ENCODE measurements at regions not wholly inside any gene's neighbourhood (a gene's known extent, or its start where the extent isn't known, plus 50 kb on each side); places are given as distances from the start of the nearest gene placed in this dataset.
"Not testable (repeated sequence)": the region's sequence is repeated elsewhere in the genome, so short reads cannot be mapped to it uniquely, and the experiment has no call there.

- not testable (repeated sequence) for DNase-seq (ENCODE audit: low read depth in 2 of 2)
Observed at GRCh38 chr17:30644287-30644686, 167.1 kb downstream of the GOSR1 start.

GRCh38 chr17:30641428-30641827 is 164.2 kb downstream of the GOSR1 start:
- not testable (repeated sequence) for DNase-seq (ENCODE audit: low read depth in 2 of 2)

GRCh38 chr17:30639391-30639790 is 162.2 kb downstream of the GOSR1 start:
- not testable (repeated sequence) for DNase-seq (ENCODE audit: low read depth in 2 of 2)

GRCh38 chr17:30638968-30639367 is 161.8 kb downstream of the GOSR1 start:
- DNase-seq (ENCODE audit: low read depth in 2 of 2): not testable (repeated sequence)

- DNase-seq (ENCODE audit: low read depth in 2 of 2): not testable (repeated sequence)
Observed at GRCh38 chr17:30631651-30632050, 154.4 kb downstream of the GOSR1 start.

- not testable (repeated sequence) for DNase-seq (ENCODE audit: low read depth in 2 of 2)
Observed at GRCh38 chr17:30625380-30625779, 148.2 kb downstream of the GOSR1 start.

- not testable (repeated sequence) for DNase-seq (ENCODE audit: low read depth in 2 of 2)
Observed at GRCh38 chr17:30624180-30624579, 147.0 kb downstream of the GOSR1 start.

GRCh38 chr17:30609682-30610081 is 132.5 kb downstream of the GOSR1 start:
- DNase-seq (ENCODE audit: low read depth in 2 of 2): not testable (repeated sequence)

- DNase-seq (ENCODE audit: low read depth in 2 of 2): no peak
Observed at GRCh38 chr17:30605523-30605922, 128.3 kb downstream of the GOSR1 start.

GRCh38 chr17:30605027-30605426 is 127.8 kb downstream of the GOSR1 start:
- DNase-seq (ENCODE audit: low read depth in 2 of 2): no peak

- DNase-seq (ENCODE audit: low read depth in 2 of 2): not testable (repeated sequence)
Observed at GRCh38 chr17:30602396-30602795, 125.2 kb downstream of the GOSR1 start.

GRCh38 chr17:30601984-30602383 is 124.8 kb downstream of the GOSR1 start:
- DNase-seq (ENCODE audit: low read depth in 2 of 2): not testable (repeated sequence)

- DNase-seq (ENCODE audit: low read depth in 2 of 2): peak in 1 of 2 donors; percentile 30
Observed at GRCh38 chr17:30600830-30601494, 123.8 kb downstream of the GOSR1 start.

GRCh38 chr17:30600060-30600829 is 123.0 kb downstream of the GOSR1 start:
- DNase-seq (ENCODE audit: low read depth in 2 of 2): peak; percentile 32 to 78

- no peak for DNase-seq (ENCODE audit: low read depth in 2 of 2)
Observed at GRCh38 chr17:30599428-30600059, 122.3 kb downstream of the GOSR1 start.

GRCh38 chr17:30597776-30598288 is 120.6 kb downstream of the GOSR1 start:
- no peak for DNase-seq (ENCODE audit: low read depth in 2 of 2)

- DNase-seq (ENCODE audit: low read depth in 2 of 2): not testable (repeated sequence)
Observed at GRCh38 chr17:30596948-30597775, 120.0 kb downstream of the GOSR1 start.

- DNase-seq (ENCODE audit: low read depth in 2 of 2): not testable (repeated sequence)
Observed at GRCh38 chr17:30594953-30595371, 117.8 kb downstream of the GOSR1 start.

GRCh38 chr17:30594223-30594952 is 117.2 kb downstream of the GOSR1 start:
- no peak for DNase-seq (ENCODE audit: low read depth in 2 of 2)

GRCh38 chr17:30590081-30590733 is 113.0 kb downstream of the GOSR1 start:
- DNase-seq (ENCODE audit: low read depth in 2 of 2): peak in 1 of 2 donors; percentile 12
